SU-DHL-6 (cell line): ENCODE measurements at regions not wholly inside any gene's neighbourhood (a gene's known extent, or its start where the extent isn't known, plus 50 kb on each side); places are given as distances from the start of the nearest gene placed in this dataset.

ENCODE experiments used
- EZH2phosphoT487 ChIP-seq: fragments of 200-600 bp; sonication (generic), shearing (Covaris generic); conservative IDR thresholded peaks from 2 replicates; pipeline ENCODE4 v1.6.1; 2018; ENCODE audit warnings: mild to moderate bottlenecking, antibody characterized with exemption, low read length, moderate library complexity, mixed read lengths
- TF ChIP-seq, protein P1 (sequence below): fragments of 200-600 bp; sonication (generic); IDR thresholded peaks from one replicate; pipeline ENCODE4 v1.5.1; 2017; ENCODE audit warnings: antibody characterized with exemption, mild to moderate bottlenecking, low read length, moderate library complexity; ENCODE audit not compliant: insufficient read depth, poor library complexity, severe bottlenecking

DNA sequence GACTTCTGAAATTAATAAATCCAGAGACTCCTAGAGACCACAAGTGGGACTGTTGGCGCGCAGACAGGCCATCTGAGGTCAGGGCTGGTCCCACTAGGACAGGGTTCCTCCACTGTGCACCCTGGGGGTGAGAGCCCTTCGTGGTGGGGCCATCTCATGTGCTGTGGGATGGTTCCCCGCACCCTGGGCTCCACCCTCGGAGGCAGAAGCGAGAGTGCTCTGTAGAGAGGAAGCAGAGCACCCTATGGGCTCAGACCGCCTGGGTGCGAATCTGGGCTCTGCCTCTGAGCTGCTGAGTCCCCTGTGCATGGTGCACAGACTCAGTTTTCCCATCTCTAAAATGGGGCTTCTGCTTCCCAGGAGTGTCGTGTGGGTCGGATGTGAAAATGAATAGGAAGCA lies 227.3 kb downstream of the NPHP4 start:
- TF ChIP-seq, protein P1, sequence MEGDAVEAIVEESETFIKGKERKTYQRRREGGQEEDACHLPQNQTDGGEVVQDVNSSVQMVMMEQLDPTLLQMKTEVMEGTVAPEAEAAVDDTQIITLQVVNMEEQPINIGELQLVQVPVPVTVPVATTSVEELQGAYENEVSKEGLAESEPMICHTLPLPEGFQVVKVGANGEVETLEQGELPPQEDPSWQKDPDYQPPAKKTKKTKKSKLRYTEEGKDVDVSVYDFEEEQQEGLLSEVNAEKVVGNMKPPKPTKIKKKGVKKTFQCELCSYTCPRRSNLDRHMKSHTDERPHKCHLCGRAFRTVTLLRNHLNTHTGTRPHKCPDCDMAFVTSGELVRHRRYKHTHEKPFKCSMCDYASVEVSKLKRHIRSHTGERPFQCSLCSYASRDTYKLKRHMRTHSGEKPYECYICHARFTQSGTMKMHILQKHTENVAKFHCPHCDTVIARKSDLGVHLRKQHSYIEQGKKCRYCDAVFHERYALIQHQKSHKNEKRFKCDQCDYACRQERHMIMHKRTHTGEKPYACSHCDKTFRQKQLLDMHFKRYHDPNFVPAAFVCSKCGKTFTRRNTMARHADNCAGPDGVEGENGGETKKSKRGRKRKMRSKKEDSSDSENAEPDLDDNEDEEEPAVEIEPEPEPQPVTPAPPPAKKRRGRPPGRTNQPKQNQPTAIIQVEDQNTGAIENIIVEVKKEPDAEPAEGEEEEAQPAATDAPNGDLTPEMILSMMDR: no peak
- no peak for TF ChIP-seq EZH2phosphoT487
